Activated CD4-positive, alpha-beta T cell treated with anti-CD3 and anti-CD28 coated beads, Interleukin-2, amount 10 ng/mL, durations not matched to agents 7 days and 5 days (primary cell): ENCODE measurements at regions not wholly inside any gene's neighbourhood (a gene's known extent, or its start where the extent isn't known, plus 50 kb on each side); places are given as distances from the start of the nearest gene placed in this dataset.
"Not testable (repeated sequence)": the region's sequence is repeated elsewhere in the genome, so short reads cannot be mapped to it uniquely, and the experiment has no call there.

Experiments
- CTCF ChIA-PET: fragments of 350-600 bp; sonication (Branson Sonifier 250); formaldehyde crosslinking; loops from one replicate; lab custom pipeline; 2021; ENCODE audit warnings: antibody characterized with exemption; lab: Charles Lee
- POLR2A ChIA-PET: fragments of 350-600 bp; sonication (Branson Sonifier 250); formaldehyde crosslinking; loops from one replicate; lab custom pipeline; 2021; ENCODE audit warnings: antibody characterized with exemption; lab: Charles Lee
- DNase-seq: peaks from one replicate; pipeline ENCODE4 v3.0.0-alpha.2; 2020
- H3K27ac Mint-ChIP-seq: one replicate; pipeline ENCODE4 v1.8.0; 2021; ENCODE audit warnings: mild to moderate bottlenecking, moderate library complexity, mixed read lengths
- H3K27me3 Mint-ChIP-seq: one replicate; pipeline ENCODE4 v1.8.0; 2021; ENCODE audit warnings: mixed read lengths
- H3K36me3 Mint-ChIP-seq: one replicate; pipeline ENCODE4 v1.8.0; 2021; ENCODE audit warnings: low read depth, mixed read lengths
- H3K4me1 Mint-ChIP-seq: one replicate; pipeline ENCODE4 v1.8.0; 2021; ENCODE audit warnings: mixed read lengths
- H3K4me3 Mint-ChIP-seq: one replicate; pipeline ENCODE4 v1.8.0; 2021; ENCODE audit warnings: mild to moderate bottlenecking, moderate library complexity, mixed read lengths
- H3K9me3 Mint-ChIP-seq: one replicate; pipeline ENCODE4 v1.8.0; 2021; ENCODE audit warnings: mixed read lengths

DNA sequence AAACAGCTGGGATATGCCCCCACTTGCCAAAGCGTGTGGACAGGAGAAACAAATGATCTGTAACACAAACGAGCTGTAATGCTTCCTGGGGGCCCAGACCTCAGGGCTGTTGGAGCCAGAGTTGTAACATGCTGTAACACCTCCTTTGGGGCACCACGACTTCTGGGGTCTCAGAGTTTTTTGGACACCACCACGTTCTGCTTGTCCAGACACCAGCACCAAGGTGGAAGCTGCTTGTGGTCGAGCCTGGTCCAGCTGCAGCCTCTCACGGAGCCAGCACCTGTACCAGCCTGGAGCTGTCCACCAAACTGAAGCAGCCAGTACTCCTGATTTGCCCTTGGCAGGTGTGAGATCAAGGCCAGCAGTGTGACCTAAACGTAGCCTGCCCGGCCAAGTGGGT lies 879.4 kb downstream of the SLC6A15 start:
- H3K4me1 Mint-ChIP-seq, result no peaks in the 10 kb centered on the region
- ChIA-PET CTCF (no interaction called here), POLR2A (no interaction called here)
- no peaks in the 10 kb centered on the region for H3K27me3 Mint-ChIP-seq
- H3K27ac Mint-ChIP-seq, result no peak overlapping the region
- no peaks in the 10 kb centered on the region for H3K36me3 Mint-ChIP-seq
- peaks cover 17% of the 10 kb centered on the region for H3K9me3 Mint-ChIP-seq
- no peak overlapping the region for H3K4me3 Mint-ChIP-seq
- DNase-seq, result no peak

DNA sequence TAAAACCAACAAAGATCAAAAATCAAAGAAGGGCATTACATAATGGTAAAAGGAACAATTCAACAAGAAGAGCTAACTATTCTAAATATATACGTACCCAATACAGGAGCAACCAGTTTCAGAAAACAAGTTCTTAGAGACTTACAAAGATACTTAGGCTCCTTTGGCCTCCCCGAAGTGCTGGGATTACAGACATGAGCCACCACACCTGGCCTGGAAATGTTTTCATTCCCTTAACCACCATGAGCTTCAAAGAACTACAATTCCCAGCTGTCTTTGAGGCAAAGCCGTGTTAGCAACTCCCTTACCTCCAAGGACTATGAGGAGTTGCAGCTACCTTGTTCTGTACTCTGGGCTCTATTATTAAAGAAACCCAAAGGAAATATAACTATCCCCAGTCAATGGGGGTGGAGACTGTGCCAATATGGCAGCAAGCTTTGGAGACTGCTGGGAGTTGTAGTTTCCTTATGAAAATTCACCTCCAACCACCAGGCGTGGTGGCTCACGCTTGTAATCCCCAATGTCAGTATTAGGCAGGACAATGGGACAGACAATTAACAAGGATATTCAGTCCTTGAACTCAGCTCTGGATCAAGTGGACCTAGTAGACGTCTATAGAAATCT lies 893.9 kb downstream of the SLC6A15 start:
- DNase-seq, H3K36me3 Mint-ChIP-seq, H3K4me3 Mint-ChIP-seq, H3K27me3 Mint-ChIP-seq, H3K4me1 Mint-ChIP-seq, CTCF ChIA-PET, H3K27ac Mint-ChIP-seq, POLR2A ChIA-PET: not testable (repeated sequence)
- H3K9me3 Mint-ChIP-seq, result peaks cover 11% of the 10 kb centered on the region

DNA sequence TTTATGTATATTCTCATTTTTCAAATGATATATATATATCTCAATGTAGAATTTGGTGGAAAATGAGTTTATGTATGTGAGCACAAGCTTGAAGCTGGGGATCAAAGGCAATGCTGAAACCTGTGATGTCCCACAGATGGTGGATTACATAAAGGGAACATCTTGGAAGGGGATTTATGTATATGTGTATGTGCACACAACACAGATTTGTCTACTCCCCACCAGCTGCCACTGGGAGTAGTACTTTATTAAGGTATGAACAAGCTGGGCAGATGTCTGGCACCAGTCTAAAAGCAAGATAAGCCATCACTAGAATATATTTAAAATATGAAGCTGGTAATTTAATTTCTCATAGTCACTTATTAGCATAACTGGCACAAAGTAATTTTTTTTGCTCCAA lies 895.6 kb downstream of the SLC6A15 start:
- H3K36me3 Mint-ChIP-seq, result no peaks in the 10 kb centered on the region
- peaks cover 16% of the 10 kb centered on the region for H3K9me3 Mint-ChIP-seq
- no peaks in the 10 kb centered on the region for H3K27me3 Mint-ChIP-seq
- H3K4me1 Mint-ChIP-seq, result no peaks in the 10 kb centered on the region
- H3K27ac Mint-ChIP-seq, result no peak overlapping the region
- CTCF ChIA-PET, result no interaction called here
- DNase-seq, result no peak
- POLR2A ChIA-PET, result no interaction called here
- H3K4me3 Mint-ChIP-seq, result no peak overlapping the region

DNA sequence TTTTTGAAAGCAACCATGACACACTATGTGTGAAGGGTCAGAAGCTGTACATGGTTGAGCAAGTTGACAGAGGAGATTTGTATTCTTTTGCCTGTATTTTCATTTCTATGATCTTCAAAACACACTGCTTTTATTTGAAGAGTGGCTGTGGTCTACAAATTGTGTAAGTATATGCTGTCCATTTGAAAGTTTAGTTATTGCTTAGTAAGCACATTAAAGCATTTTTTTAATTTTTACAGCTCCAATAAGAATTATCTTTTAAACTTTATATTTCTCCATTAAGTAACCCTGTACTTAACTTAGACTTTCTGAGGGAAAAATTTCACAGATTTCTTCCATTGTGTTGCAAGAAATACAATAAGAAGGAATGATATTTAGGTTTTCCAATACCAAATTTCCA lies 915.2 kb downstream of the SLC6A15 start:
- Mint-ChIP-seq H3K36me3 (no peaks in the 10 kb centered on the region), H3K9me3 (peaks cover 2% of the 10 kb centered on the region), H3K27me3 (no peaks in the 10 kb centered on the region), H3K4me3 (no peak overlapping the region), H3K4me1 (no peaks in the 10 kb centered on the region), H3K27ac (no peak overlapping the region)
- POLR2A ChIA-PET, result no interaction called here
- CTCF ChIA-PET, result no interaction called here
- DNase-seq, result no peak

DNA sequence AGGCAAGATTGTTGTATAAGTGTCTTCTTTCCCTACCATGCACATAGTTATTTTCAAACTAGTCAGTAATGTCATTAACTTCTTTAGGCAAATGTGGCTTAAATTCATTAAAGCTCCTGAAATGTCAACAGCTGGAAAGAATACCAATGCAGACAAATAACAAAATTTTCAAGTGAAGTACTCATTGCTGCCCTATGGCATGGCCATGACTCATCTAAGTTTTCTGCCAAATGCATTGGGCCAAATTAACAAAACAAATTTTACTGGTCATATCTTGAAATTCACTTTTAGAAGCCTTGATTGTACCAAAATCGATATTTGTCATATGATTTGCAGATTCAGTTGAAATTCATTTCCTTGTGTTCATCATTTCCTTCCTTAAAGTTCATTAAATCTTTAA lies 915.9 kb downstream of the SLC6A15 start:
- Mint-ChIP-seq H3K4me1 (no peaks in the 10 kb centered on the region), H3K9me3 (peaks cover 2% of the 10 kb centered on the region), H3K27me3 (no peaks in the 10 kb centered on the region), H3K27ac (no peak overlapping the region), H3K4me3 (no peak overlapping the region), H3K36me3 (no peaks in the 10 kb centered on the region)
- ChIA-PET CTCF (no interaction called here), POLR2A (no interaction called here)
- no peak for DNase-seq

DNA sequence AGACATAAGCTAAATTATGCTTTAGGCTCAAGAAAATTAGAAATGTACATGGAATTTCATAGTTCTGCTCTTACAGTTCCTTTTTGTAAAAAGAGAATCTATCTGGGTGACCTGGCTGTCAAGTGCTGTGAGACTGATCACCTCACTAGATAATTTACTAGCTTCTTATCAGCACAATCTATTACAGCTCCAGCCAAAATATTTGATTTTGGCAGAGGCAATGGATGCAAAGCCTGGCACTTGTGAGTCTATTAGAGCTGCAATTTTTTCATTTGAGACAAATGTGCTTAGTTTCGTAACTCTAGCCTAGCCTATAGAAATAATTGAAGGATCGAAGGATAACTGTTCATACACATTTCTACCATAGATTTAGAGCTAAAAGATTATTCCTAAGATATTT lies 927.5 kb downstream of the SLC6A15 start:
- no peaks in the 10 kb centered on the region for H3K4me1 Mint-ChIP-seq
- ChIA-PET CTCF (no interaction called here), POLR2A (no interaction called here)
- no peak for DNase-seq
- H3K9me3 Mint-ChIP-seq, result no peaks in the 10 kb centered on the region
- no peak overlapping the region for H3K4me3 Mint-ChIP-seq
- H3K36me3 Mint-ChIP-seq, result no peaks in the 10 kb centered on the region
- H3K27me3 Mint-ChIP-seq, result no peaks in the 10 kb centered on the region
- H3K27ac Mint-ChIP-seq, result no peak overlapping the region

DNA sequence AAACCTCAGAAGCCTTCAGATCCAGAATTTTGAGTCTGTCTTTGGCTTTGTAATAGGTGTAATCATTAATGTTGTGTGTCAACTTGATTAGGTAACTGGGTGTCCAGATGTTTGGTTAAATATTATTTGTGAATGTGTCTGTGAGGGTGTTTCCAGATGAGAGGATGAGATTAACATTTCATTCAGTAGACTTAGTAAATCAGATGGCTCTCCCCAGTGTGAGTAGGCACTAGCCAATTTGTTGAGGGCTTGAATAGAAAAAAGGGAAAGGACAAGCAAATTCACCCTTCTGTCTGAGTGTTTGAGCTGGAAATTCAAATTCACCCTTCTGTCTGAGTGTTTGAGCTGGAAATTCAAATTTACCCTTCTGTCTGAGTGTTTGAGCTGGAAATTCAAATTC lies 932.2 kb downstream of the SLC6A15 start:
- ChIA-PET POLR2A (no interaction called here), CTCF (no interaction called here)
- Mint-ChIP-seq H3K9me3 (no peaks in the 10 kb centered on the region), H3K4me3 (no peak overlapping the region), H3K27ac (no peak overlapping the region), H3K36me3 (no peaks in the 10 kb centered on the region), H3K4me1 (no peaks in the 10 kb centered on the region), H3K27me3 (no peaks in the 10 kb centered on the region)
- no peak for DNase-seq

DNA sequence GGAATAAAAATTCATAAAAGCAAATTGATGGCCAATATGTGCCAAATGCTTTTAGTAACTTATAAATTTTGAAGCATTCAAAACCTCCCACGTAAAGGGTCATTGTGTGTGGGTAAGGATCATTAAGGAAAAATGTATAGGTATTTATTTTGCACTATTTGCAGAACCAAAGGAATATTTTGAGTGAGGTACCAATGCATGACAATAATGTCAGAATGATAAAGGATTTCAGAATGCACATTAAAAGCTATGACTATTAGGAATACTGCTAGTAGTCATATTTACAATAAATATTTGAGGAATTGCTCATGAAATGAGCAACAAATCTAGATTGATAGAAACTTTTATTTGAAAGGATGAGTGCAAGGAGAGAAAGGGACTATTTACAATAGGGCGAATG lies 932.8 kb downstream of the SLC6A15 start:
- H3K4me3 Mint-ChIP-seq, result no peak overlapping the region
- no peaks in the 10 kb centered on the region for H3K4me1 Mint-ChIP-seq
- H3K27me3 Mint-ChIP-seq, result no peaks in the 10 kb centered on the region
- POLR2A ChIA-PET, result no interaction called here
- CTCF ChIA-PET, result no interaction called here
- DNase-seq, result no peak
- no peaks in the 10 kb centered on the region for H3K9me3 Mint-ChIP-seq
- no peaks in the 10 kb centered on the region for H3K36me3 Mint-ChIP-seq
- no peak overlapping the region for H3K27ac Mint-ChIP-seq

DNA sequence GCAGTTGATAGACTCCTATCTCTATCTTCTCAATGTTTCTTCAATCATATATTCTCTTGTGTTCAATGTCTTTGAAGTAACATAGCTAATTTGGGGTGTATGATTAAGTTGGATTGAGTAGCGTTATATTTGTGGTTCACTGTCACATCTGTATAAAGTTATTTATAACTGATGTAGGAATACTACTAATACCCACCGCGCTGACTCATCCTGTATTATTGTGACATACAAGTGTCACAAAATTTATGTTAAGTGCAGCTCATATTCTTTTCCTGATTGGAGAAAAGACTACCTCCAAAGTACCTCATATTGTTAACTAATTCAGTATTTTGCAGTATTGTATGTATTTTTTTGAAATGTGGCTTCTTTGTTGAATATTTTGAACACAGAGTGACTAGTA lies 940.8 kb downstream of the SLC6A15 start:
- ChIA-PET POLR2A (no interaction called here), CTCF (no interaction called here)
- H3K36me3 Mint-ChIP-seq, result no peaks in the 10 kb centered on the region
- H3K4me1 Mint-ChIP-seq, result no peaks in the 10 kb centered on the region
- no peaks in the 10 kb centered on the region for H3K9me3 Mint-ChIP-seq
- H3K4me3 Mint-ChIP-seq, result no peak overlapping the region
- no peak for DNase-seq
- H3K27ac Mint-ChIP-seq, result no peak overlapping the region
- H3K27me3 Mint-ChIP-seq, result no peaks in the 10 kb centered on the region

DNA sequence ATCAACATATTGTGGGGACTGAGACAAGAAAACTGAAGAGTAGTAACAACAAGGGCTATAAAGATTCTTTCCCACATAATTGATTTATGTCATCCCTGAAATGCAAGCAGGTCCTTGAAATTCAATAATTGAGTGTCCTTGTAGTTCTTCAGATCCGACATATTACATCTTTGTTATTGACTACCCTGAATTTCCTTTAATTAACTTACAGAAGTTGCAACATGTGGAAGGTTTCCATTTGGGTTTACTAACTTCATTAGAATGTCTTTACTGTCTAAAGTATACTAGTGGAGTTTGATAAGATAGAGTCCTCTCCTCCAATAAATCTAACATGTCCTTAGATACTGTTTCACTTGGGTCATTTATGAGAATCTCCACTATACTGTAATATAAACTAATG lies 951.8 kb downstream of the SLC6A15 start:
- DNase-seq, result no peak
- POLR2A ChIA-PET, result no interaction called here
- CTCF ChIA-PET, result no interaction called here
- no peak overlapping the region for H3K4me3 Mint-ChIP-seq
- no peaks in the 10 kb centered on the region for H3K36me3 Mint-ChIP-seq
- no peaks in the 10 kb centered on the region for H3K4me1 Mint-ChIP-seq
- no peaks in the 10 kb centered on the region for H3K9me3 Mint-ChIP-seq
- H3K27ac Mint-ChIP-seq, result no peak overlapping the region
- no peaks in the 10 kb centered on the region for H3K27me3 Mint-ChIP-seq

DNA sequence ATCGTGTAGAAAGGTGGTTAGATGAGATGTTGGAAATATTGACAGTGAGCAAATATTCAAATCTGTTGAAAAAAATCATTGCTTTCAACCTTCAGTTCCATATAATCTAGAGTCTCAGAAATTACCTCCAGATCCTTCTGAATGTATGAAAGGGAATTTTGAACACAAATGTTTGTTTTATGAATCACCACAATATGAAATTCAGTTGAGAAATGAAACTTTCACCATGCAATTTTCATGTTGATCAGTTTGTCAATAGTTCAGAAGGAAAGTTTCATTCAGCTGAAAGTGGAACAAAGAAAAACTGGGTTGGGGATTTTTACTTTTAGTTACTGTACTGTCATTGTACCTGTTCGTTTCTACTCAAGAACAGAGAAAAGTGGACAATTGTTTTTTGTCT lies 953.6 kb downstream of the SLC6A15 start:
- CTCF ChIA-PET, result no interaction called here
- DNase-seq, result no peak
- Mint-ChIP-seq H3K4me1 (no peaks in the 10 kb centered on the region), H3K9me3 (no peaks in the 10 kb centered on the region), H3K4me3 (no peak overlapping the region), H3K27me3 (no peaks in the 10 kb centered on the region), H3K36me3 (no peaks in the 10 kb centered on the region), H3K27ac (no peak overlapping the region)
- POLR2A ChIA-PET, result no interaction called here

DNA sequence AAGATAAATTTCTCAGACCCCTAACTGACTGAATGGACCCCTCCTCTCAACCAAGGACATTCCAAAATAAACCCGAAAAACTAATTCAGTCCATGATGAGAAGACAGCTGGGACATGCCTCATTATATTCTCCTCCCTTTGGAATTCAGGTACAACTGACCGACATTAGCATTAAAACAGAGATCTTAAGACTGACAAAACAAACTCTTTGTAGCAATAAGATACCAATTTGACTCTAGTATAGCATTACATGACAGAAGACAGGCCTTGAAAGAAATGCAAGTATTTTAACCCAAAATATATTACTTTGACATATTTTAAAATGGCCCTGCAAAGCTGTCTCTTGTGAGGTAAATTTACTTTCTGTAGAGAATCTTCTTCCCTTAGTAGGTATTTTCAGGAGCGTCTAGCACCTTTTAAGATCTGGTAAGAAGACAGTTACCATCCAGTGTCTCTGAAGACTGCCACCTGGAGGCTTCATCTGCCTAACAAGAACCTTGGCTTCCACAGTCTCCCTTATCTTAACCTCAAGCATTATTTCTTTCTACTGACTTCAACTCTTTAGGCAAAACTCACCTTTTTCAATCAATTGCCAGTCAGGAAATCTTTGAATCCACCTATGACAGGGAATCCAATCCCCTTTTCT lies 957.5 kb downstream of the SLC6A15 start:
- no peak overlapping the region for H3K4me3 Mint-ChIP-seq
- no peaks in the 10 kb centered on the region for H3K9me3 Mint-ChIP-seq
- H3K27ac Mint-ChIP-seq, result no peak overlapping the region
- H3K4me1 Mint-ChIP-seq, result no peaks in the 10 kb centered on the region
- ChIA-PET POLR2A (no interaction called here), CTCF (no interaction called here)
- no peaks in the 10 kb centered on the region for H3K27me3 Mint-ChIP-seq
- no peak for DNase-seq
- no peaks in the 10 kb centered on the region for H3K36me3 Mint-ChIP-seq

DNA sequence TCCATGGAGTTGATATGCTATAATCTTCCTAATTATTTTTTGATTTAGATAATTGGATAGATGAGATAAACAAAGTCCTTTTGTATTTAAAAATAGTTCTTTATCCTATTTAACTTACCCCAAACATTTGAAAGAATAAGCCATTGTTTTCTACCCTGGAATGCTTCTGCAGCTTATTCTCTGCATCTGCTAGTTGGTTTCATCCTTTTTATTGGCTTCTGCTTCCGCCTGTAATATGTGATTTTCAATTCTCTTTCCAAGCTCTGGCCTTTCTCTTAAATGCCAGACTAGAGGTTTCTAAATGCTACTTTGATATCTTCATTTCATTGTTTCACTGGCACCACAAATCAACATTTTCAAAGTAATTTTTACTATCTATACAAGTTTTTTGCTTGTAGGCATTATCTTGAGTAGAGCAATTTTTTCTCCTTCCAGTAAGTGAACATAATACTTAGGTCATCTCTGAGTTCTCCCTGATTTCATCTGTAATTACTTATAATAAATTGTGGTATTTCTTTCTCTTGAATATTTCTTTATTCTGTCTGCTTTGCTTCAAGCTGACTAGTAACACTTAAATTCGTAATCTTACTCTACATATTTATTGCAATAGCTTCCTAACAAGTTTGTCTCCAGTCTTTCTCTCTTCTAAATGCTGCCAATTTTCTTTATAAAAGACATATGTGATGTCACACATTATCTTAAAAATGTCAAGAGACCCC lies 958.4 kb downstream of the SLC6A15 start:
- Mint-ChIP-seq H3K36me3 (no peaks in the 10 kb centered on the region), H3K4me3 (no peak overlapping the region), H3K9me3 (no peaks in the 10 kb centered on the region), H3K4me1 (no peaks in the 10 kb centered on the region), H3K27ac (no peak overlapping the region), H3K27me3 (no peaks in the 10 kb centered on the region)
- DNase-seq, result no peak
- ChIA-PET CTCF (no interaction called here), POLR2A (no interaction called here)

DNA sequence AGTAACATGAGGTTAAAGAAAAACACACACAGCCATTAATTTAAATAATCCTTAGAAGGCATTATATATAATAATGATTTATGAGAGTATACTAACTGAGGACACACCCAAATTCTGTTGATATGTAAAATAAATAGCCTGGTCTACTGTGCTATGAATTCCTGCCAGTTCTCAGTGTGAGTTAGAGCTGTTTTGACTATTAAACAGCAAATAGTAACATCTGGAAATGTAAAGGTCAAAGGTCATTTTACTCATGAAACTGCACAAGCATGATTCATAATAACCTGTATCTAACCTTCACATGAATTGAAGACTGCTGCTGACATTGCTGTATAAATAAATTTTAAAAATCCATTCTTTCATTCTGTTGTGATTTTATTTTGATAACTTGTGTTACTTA lies 966.7 kb downstream of the SLC6A15 start:
- Mint-ChIP-seq H3K27me3 (no peaks in the 10 kb centered on the region), H3K4me1 (no peaks in the 10 kb centered on the region), H3K27ac (no peak overlapping the region), H3K36me3 (no peaks in the 10 kb centered on the region), H3K4me3 (no peak overlapping the region), H3K9me3 (peaks cover 2% of the 10 kb centered on the region)
- DNase-seq, result no peak
- POLR2A ChIA-PET, result no interaction called here
- CTCF ChIA-PET, result no interaction called here
